ENCODE measurements at regions not wholly inside any gene's neighbourhood (a gene's known extent, or its start where the extent isn't known, plus 50 kb on each side); places are given as distances from the start of the nearest gene placed in this dataset.

GRCh38 chr5:35430381-35431162 lies 187.1 kb upstream of the SPEF2 start:
- no peak overlapping the region for H3K4me3 ChIP-seq (ENCODE audit: low read length)
- no peak for DNase-seq (ENCODE audit: low read depth, low spot score)
- no CpG with 5 or more reads among the region's 5 CpGs for WGBS (ENCODE audit: insufficient coverage, insufficient read length)
- no peaks in the 10 kb centered on the region for H3K27me3 ChIP-seq (ENCODE audit: control insufficient read depth, insufficient read depth, low read length)
- no peaks in the 10 kb centered on the region for H3K36me3 ChIP-seq (ENCODE audit: control insufficient read depth, insufficient read depth, low read length)
- no peaks in the 10 kb centered on the region for H3K9me3 ChIP-seq (ENCODE audit: control insufficient read depth, insufficient read depth, low read length)
- no peak overlapping the region for H3K27ac ChIP-seq (ENCODE audit: low read length)
- H3K4me1 ChIP-seq (ENCODE audit: control insufficient read depth, insufficient read depth, low read length), result no peaks in the 10 kb centered on the region

- H3K36me3 ChIP-seq (ENCODE audit: control insufficient read depth, insufficient read depth, low read length), result no peaks in the 10 kb centered on the region
- H3K4me1 ChIP-seq (ENCODE audit: control insufficient read depth, insufficient read depth, low read length), result no peaks in the 10 kb centered on the region
- no peak overlapping the region for H3K4me3 ChIP-seq (ENCODE audit: low read length)
- no CpG with 5 or more reads among the region's 1 CpG for WGBS (ENCODE audit: insufficient coverage, insufficient read length)
- no peak overlapping the region for H3K27ac ChIP-seq (ENCODE audit: low read length)
- H3K9me3 ChIP-seq (ENCODE audit: control insufficient read depth, insufficient read depth, low read length), result no peaks in the 10 kb centered on the region
- H3K27me3 ChIP-seq (ENCODE audit: control insufficient read depth, insufficient read depth, low read length), result no peaks in the 10 kb centered on the region
- DNase-seq (ENCODE audit: low read depth, low spot score), result no peak
Measured at GRCh38 chr5:35420200-35420599, 189.9 kb upstream of the PRLR start.

- Histone ChIP-seq H3K36me3 (ENCODE audit: control insufficient read depth, insufficient read depth, low read length) (no peaks in the 10 kb centered on the region), H3K27ac (ENCODE audit: low read length) (no peak overlapping the region), H3K4me3 (ENCODE audit: low read length) (no peak overlapping the region), H3K4me1 (ENCODE audit: control insufficient read depth, insufficient read depth, low read length) (no peaks in the 10 kb centered on the region), H3K27me3 (ENCODE audit: control insufficient read depth, insufficient read depth, low read length) (no peaks in the 10 kb centered on the region), H3K9me3 (ENCODE audit: control insufficient read depth, insufficient read depth, low read length) (no peaks in the 10 kb centered on the region)
- WGBS (ENCODE audit: insufficient coverage, insufficient read length), result no CpG with 5 or more reads among the region's 4 CpGs
- DNase-seq (ENCODE audit: low read depth, low spot score), result no peak
Measured at GRCh38 chr5:35417040-35417439, 186.8 kb upstream of the PRLR start.

- no CpG with 5 or more reads among the region's 6 CpGs for WGBS (ENCODE audit: insufficient coverage, insufficient read length)
- no peak overlapping the region for H3K27ac ChIP-seq (ENCODE audit: low read length)
- H3K4me1 ChIP-seq (ENCODE audit: control insufficient read depth, insufficient read depth, low read length), result no peaks in the 10 kb centered on the region
- DNase-seq (ENCODE audit: low read depth, low spot score), result no peak
- no peak overlapping the region for H3K4me3 ChIP-seq (ENCODE audit: low read length)
- H3K36me3 ChIP-seq (ENCODE audit: control insufficient read depth, insufficient read depth, low read length), result no peaks in the 10 kb centered on the region
- no peaks in the 10 kb centered on the region for H3K9me3 ChIP-seq (ENCODE audit: control insufficient read depth, insufficient read depth, low read length)
- no peaks in the 10 kb centered on the region for H3K27me3 ChIP-seq (ENCODE audit: control insufficient read depth, insufficient read depth, low read length)
Measured at GRCh38 chr5:35416217-35416988, 186.1 kb upstream of the PRLR start.

- WGBS (ENCODE audit: insufficient coverage, insufficient read length), result no CpG with 5 or more reads among the region's 2 CpGs
- no peak for DNase-seq (ENCODE audit: low read depth, low spot score)
- H3K27ac ChIP-seq (ENCODE audit: low read length), result no peak overlapping the region
- H3K27me3 ChIP-seq (ENCODE audit: control insufficient read depth, insufficient read depth, low read length), result no peaks in the 10 kb centered on the region
- no peaks in the 10 kb centered on the region for H3K9me3 ChIP-seq (ENCODE audit: control insufficient read depth, insufficient read depth, low read length)
- H3K4me1 ChIP-seq (ENCODE audit: control insufficient read depth, insufficient read depth, low read length), result no peaks in the 10 kb centered on the region
- H3K36me3 ChIP-seq (ENCODE audit: control insufficient read depth, insufficient read depth, low read length), result no peaks in the 10 kb centered on the region
- no peak overlapping the region for H3K4me3 ChIP-seq (ENCODE audit: low read length)
Measured at GRCh38 chr5:35415309-35415708, 185.0 kb upstream of the PRLR start.

- Histone ChIP-seq H3K4me1 (ENCODE audit: control insufficient read depth, insufficient read depth, low read length) (no peaks in the 10 kb centered on the region), H3K36me3 (ENCODE audit: control insufficient read depth, insufficient read depth, low read length) (no peaks in the 10 kb centered on the region), H3K27me3 (ENCODE audit: control insufficient read depth, insufficient read depth, low read length) (no peaks in the 10 kb centered on the region), H3K27ac (ENCODE audit: low read length) (no peak overlapping the region), H3K4me3 (ENCODE audit: low read length) (no peak overlapping the region), H3K9me3 (ENCODE audit: control insufficient read depth, insufficient read depth, low read length) (no peaks in the 10 kb centered on the region)
- no peak for DNase-seq (ENCODE audit: low read depth, low spot score)
- WGBS (ENCODE audit: insufficient coverage, insufficient read length), result no CpG with 5 or more reads among the region's 1 CpG
Measured at GRCh38 chr5:35409361-35409760, 179.1 kb upstream of the PRLR start.

GRCh38 chr5:35408146-35408545 lies 177.9 kb upstream of the PRLR start:
- no peaks in the 10 kb centered on the region for H3K4me1 ChIP-seq (ENCODE audit: control insufficient read depth, insufficient read depth, low read length)
- WGBS (ENCODE audit: insufficient coverage, insufficient read length), result no CpG with 5 or more reads among the region's 2 CpGs
- DNase-seq (ENCODE audit: low read depth, low spot score), result no peak
- no peaks in the 10 kb centered on the region for H3K27me3 ChIP-seq (ENCODE audit: control insufficient read depth, insufficient read depth, low read length)
- H3K4me3 ChIP-seq (ENCODE audit: low read length), result no peak overlapping the region
- no peaks in the 10 kb centered on the region for H3K36me3 ChIP-seq (ENCODE audit: control insufficient read depth, insufficient read depth, low read length)
- no peaks in the 10 kb centered on the region for H3K9me3 ChIP-seq (ENCODE audit: control insufficient read depth, insufficient read depth, low read length)
- H3K27ac ChIP-seq (ENCODE audit: low read length), result no peak overlapping the region

GRCh38 chr5:35407697-35408096 lies 177.4 kb upstream of the PRLR start:
- Histone ChIP-seq H3K36me3 (ENCODE audit: control insufficient read depth, insufficient read depth, low read length) (no peaks in the 10 kb centered on the region), H3K9me3 (ENCODE audit: control insufficient read depth, insufficient read depth, low read length) (no peaks in the 10 kb centered on the region), H3K27me3 (ENCODE audit: control insufficient read depth, insufficient read depth, low read length) (no peaks in the 10 kb centered on the region), H3K27ac (ENCODE audit: low read length) (no peak overlapping the region), H3K4me3 (ENCODE audit: low read length) (no peak overlapping the region), H3K4me1 (ENCODE audit: control insufficient read depth, insufficient read depth, low read length) (no peaks in the 10 kb centered on the region)
- DNase-seq (ENCODE audit: low read depth, low spot score), result no peak

- Histone ChIP-seq H3K9me3 (ENCODE audit: control insufficient read depth, insufficient read depth, low read length) (no peaks in the 10 kb centered on the region), H3K36me3 (ENCODE audit: control insufficient read depth, insufficient read depth, low read length) (no peaks in the 10 kb centered on the region), H3K27me3 (ENCODE audit: control insufficient read depth, insufficient read depth, low read length) (no peaks in the 10 kb centered on the region), H3K27ac (ENCODE audit: low read length) (no peak overlapping the region), H3K4me3 (ENCODE audit: low read length) (no peak overlapping the region), H3K4me1 (ENCODE audit: control insufficient read depth, insufficient read depth, low read length) (no peaks in the 10 kb centered on the region)
- no CpG with 5 or more reads among the region's 15 CpGs for WGBS (ENCODE audit: insufficient coverage, insufficient read length)
- DNase-seq (ENCODE audit: low read depth, low spot score), result no peak
Measured at GRCh38 chr5:35405938-35406337, 175.7 kb upstream of the PRLR start.

- no peaks in the 10 kb centered on the region for H3K36me3 ChIP-seq (ENCODE audit: control insufficient read depth, insufficient read depth, low read length)
- no peak overlapping the region for H3K4me3 ChIP-seq (ENCODE audit: low read length)
- no peaks in the 10 kb centered on the region for H3K4me1 ChIP-seq (ENCODE audit: control insufficient read depth, insufficient read depth, low read length)
- H3K27me3 ChIP-seq (ENCODE audit: control insufficient read depth, insufficient read depth, low read length), result no peaks in the 10 kb centered on the region
- H3K9me3 ChIP-seq (ENCODE audit: control insufficient read depth, insufficient read depth, low read length), result no peaks in the 10 kb centered on the region
- no CpG with 5 or more reads among the region's 9 CpGs for WGBS (ENCODE audit: insufficient coverage, insufficient read length)
- DNase-seq (ENCODE audit: low read depth, low spot score), result no peak
- H3K27ac ChIP-seq (ENCODE audit: low read length), result no peak overlapping the region
Measured at GRCh38 chr5:35404701-35405100, 174.4 kb upstream of the PRLR start.

GRCh38 chr5:35393901-35394300 lies 163.6 kb upstream of the PRLR start:
- H3K4me3 ChIP-seq (ENCODE audit: low read length), result no peak overlapping the region
- no peaks in the 10 kb centered on the region for H3K27me3 ChIP-seq (ENCODE audit: control insufficient read depth, insufficient read depth, low read length)
- no peak overlapping the region for H3K27ac ChIP-seq (ENCODE audit: low read length)
- no peaks in the 10 kb centered on the region for H3K9me3 ChIP-seq (ENCODE audit: control insufficient read depth, insufficient read depth, low read length)
- DNase-seq (ENCODE audit: low read depth, low spot score), result no peak
- no CpG with 5 or more reads among the region's 4 CpGs for WGBS (ENCODE audit: insufficient coverage, insufficient read length)
- H3K4me1 ChIP-seq (ENCODE audit: control insufficient read depth, insufficient read depth, low read length), result no peaks in the 10 kb centered on the region
- no peaks in the 10 kb centered on the region for H3K36me3 ChIP-seq (ENCODE audit: control insufficient read depth, insufficient read depth, low read length)

Data from iPS DF 6.9 (cell line).